AG20443 (cell line): ENCODE measurements at regions not wholly inside any gene's neighbourhood (a gene's known extent, or its start where the extent isn't known, plus 50 kb on each side); places are given as distances from the start of the nearest gene placed in this dataset.

Experiments
- DNase-seq: peaks from one replicate; pipeline ENCODE4 v3.0.0; 2012; ENCODE audit warnings: low spot score, mixed read lengths

DNA sequence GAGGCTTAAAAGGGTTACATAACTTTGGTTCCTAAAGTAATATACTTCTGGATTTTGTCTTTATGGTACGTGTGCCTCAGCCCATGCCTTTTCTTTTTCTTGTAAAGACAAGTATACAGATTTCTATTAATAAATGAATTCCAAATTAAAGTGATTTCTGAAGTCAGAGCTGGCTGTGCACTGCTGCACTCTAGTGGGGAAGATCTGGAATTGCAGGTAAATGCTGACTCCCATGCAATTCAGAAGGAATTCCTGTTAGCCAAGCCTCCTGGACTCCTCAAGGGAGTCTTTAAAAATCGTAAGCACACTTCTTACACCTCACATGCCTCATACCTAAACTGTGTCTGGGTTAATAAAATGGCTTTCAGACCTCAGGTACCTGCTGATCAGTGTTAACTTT lies 118.4 kb upstream of the SLC7A1 start:
- DNase-seq, result peak; percentile 34

DNA sequence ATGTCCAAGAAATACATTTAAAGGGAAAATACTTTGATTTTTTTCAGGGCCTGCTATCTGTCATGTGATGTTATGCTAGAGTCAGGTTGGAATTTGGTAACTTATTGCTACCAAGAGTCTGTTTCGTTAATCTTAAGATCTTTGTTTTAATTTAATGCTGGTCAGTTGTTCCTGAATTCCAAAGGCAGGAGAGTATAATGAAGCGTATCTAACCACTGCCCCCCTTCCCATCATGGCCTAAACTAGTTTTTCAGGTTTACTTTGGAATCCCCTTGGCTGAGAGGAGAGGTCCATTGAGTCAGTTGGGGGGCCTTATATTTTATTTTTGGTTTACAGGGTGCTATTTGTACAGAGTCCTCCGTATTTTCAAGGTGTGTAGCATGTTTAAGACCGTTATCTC lies 116.3 kb upstream of the SLC7A1 start:
- DNase-seq, result no peak

DNA sequence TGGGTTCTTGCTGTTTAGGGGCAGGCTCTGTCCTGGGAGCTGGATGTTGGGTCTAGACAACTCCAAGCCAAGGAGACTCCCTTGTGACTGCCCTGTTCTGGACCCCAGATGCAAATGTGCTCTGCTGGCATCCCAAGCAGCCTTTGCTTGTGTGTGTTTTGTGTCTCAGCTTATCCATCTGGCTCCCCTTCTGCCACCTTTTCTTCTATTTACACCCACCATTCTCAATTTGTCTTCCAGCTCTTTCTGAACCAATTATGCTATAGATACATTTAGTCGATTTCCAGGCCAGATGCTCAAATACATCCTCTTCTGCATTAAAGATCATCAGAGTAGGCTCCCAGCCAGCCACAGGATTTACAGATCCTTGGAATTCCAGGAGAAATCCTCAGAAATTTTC lies 115.0 kb upstream of the SLC7A1 start:
- DNase-seq, result no peak

DNA sequence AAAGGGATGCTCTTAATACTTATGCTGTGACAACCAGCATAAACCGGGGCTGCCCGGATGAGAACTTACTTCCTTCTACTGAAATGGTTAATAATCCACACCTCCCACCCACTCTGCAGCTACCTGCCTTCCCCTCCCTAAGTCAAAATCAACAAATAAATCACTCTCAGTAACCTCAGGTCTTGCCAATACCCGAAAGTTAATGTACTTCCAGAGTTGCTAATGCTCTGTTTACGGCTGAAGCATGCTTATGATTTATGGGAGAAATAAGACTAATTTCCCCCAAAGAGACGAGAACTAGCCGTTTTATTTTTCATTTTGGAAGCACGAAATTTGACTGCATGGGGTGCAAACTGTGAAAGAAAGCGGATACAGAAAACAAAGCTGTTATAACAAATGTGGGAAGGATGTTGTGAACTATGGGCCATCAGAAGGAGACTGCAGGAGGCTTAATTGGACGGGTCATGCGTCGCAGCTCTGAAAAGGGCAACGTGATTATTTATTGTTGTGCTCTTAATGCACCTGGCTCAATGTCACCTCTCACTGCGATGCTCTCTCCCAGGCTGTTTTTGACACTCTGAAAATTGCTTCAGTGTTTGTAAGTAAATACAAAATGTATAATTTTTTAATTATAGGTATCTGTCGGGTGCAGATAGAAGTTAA lies 114.0 kb upstream of the SLC7A1 start:
- DNase-seq, result no peak

- peak; percentile 84 for DNase-seq
These were observed 112.5 kb upstream of the SLC7A1 start for GRCh38 chr13:29707876-29708543.

- no peak for DNase-seq
These were observed 111.4 kb upstream of the SLC7A1 start for GRCh38 chr13:29706923-29707322.

- DNase-seq, result peak; percentile 38
These were observed 109.2 kb upstream of the SLC7A1 start for GRCh38 chr13:29704648-29705047.

DNA sequence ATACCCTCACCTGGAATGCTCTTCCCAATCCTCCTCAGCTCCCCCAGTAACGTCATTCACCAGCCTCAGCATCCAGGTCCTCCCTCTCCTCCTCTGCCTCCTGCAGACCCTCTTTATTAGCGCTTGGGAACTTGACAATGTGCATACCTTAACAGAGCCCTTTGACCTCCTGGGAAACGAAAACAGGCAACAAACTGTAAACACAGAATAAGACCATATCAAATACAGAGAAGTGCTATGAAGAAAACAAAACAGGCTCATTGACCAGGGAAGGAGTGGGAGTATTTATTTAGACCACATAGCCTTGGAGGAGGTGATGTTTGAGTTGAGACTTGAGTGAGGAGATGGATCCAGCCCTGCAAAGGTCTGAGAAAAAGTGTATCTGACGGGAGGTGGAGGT lies 107.9 kb upstream of the SLC7A1 start:
- DNase-seq, result no peak

GRCh38 chr13:29702912-29703351 lies 107.4 kb upstream of the SLC7A1 start:
- DNase-seq, result peak; percentile 88

GRCh38 chr13:29698106-29698505 lies 102.6 kb upstream of the SLC7A1 start:
- no peak for DNase-seq

DNA sequence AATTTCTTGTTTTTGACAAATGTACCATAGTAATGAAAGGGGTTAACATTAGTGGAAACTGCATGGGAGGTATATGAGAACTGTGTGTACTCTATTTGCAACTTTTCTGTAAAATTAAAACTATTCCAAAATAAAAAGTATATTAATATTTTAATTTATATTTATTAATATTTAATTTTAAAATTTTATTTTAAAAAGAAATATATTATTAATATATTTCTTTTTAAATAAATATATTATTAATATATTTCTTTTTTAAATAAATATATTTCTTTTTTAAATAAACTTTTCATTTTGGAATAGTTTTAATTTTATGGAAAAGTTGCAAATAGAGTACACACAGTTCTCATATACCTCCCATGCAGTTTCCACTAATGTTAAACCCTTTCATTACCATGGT lies 101.1 kb upstream of the SLC7A1 start:
- DNase-seq, result no peak

GRCh38 chr13:29693275-29693945 lies 97.9 kb upstream of the SLC7A1 start:
- no peak for DNase-seq

DNA sequence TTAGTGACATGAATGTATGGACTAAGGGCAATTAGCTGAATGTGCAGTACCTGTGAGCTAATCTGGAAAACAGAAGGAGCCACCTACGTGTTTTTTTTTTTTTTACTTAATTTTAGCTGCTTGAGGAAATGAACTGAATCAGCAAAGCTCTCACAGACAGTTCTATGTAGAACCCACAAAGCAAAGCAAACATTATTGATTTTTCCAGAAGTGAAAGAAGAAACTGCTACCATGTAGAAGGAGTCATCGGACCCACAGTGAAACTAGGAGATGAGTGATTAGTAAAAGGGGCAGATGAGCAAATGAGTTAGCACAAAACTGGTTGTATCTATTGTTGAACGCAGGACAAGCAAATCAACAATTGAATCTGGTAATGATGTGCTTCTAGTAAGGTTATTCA lies 94.1 kb upstream of the SLC7A1 start:
- DNase-seq, result no peak

GRCh38 chr13:29688193-29688592 lies 92.7 kb upstream of the SLC7A1 start:
- peak; percentile 23 for DNase-seq

- DNase-seq, result peak; percentile 49
These were observed 89.0 kb upstream of the SLC7A1 start for GRCh38 chr13:29684441-29684840.

GRCh38 chr13:29683041-29683440 lies 87.6 kb upstream of the SLC7A1 start:
- no peak for DNase-seq

DNA sequence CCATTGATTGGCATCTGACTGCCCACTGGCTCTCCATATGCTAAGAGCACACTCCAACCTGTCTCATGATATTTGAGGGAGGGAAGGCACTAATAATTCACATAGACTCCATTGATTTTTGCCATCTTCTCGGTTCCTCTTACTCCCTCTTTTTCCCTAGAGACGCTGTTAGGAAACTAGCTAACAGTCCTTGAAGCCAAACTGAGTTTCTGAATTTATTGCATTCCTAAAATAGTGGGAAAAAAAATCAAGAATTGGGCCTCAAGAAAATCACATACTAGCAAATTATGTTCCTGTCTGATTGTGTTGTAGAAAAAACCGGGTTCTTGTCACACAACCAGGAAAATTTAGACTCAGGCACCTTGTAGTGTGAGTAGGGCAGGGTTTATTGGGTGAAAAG lies 86.4 kb upstream of the SLC7A1 start:
- peak; percentile 24 for DNase-seq

DNA sequence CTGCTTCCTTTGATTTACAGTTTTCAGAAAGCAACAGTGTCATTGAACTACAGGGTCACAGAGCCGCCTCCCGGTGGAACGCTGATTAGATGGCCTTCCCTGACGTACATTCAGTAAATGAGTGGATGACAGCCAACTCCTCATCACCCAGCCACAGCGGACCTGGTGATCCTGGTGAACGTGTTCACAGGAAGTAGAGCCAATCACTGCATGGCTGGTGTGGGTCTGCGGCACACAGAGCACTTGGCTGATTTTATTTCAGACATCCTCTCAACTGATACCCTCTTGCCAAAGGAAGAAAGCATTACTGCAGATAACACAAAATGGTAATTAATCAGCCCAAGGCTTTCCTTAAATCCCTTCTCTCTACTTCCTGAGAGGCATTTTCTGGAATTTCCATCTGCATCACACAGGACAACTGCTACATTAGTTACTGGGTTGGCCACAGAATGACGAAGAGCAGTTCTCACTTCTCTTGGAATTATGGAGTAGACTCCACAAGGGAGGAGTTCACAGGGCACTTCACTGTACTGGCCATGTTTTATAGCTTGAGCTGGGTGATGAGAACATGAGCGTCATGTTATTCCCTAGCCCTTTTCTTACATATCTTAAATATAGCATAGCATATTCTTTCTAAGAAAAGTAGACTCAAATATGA lies 84.0 kb upstream of the SLC7A1 start:
- no peak for DNase-seq

- no peak for DNase-seq
These were observed 82.1 kb upstream of the SLC7A1 start for GRCh38 chr13:29677627-29678026.

DNA sequence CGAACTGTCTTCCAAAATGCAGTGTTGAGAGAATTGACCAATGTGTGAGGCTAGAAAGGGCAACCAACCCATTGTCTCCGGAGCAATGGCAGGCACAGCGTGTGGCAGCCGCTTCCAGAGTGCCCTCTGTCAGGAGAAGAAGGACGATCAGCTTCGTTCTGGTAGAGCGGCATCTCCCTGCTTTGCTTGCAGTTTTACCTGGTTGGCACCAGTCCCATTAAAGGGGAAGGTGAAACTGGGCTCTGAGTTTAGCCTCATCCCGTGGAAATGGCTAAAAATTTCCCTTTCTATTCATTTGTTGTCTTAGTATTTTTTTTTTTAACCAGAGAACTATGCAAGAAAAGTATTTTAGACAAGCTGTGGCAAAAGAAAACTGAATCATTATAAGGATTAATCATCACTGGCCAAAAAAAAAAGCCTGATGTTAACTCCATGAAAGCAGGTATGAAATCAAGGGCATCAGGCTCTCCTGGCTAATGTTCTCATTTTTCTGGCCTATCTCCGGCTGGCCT lies 81.5 kb upstream of the SLC7A1 start:
- peak; percentile 24 for DNase-seq

- peak; percentile 54 for DNase-seq
These were observed 81.0 kb upstream of the SLC7A1 start for GRCh38 chr13:29676535-29676934.

DNA sequence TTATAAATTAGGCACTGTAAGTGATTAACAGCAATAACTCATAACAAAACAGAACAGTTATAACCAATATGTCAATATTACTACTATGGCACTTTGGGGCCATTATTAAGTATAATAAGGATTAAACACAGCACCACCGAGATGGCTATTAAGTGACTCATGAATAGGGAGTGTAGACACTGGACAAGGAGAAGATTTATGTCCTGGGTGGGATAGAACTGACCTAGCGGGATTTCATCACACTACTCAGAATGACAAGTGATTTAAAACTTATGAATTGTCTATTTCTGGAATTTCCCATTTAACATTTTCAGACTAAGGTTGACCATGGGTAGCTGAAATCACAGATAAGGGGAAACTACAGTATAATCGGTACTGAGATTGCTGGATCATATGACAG lies 79.0 kb upstream of the SLC7A1 start:
- peak; percentile 18 for DNase-seq

- no peak for DNase-seq
These were observed 69.1 kb upstream of the SLC7A1 start for GRCh38 chr13:29664591-29664990.
